K562 (cell line): ENCODE measurements at regions not wholly inside any gene's neighbourhood (a gene's known extent, or its start where the extent isn't known, plus 50 kb on each side); places are given as distances from the start of the nearest gene placed in this dataset.

Source experiments
- ATF1 ChIP-seq, 2 experiments: fragments of 450-650 bp in 1 of 2; IDR thresholded peaks; 2 replicates each; pipeline ENCODE4 v1.6.1; 2016; ENCODE audit warnings: missing compliant biosample characterization in 1 of 2, missing genetic modification characterization in 1 of 2
- ELF2 ChIP-seq: fragments of 250-450 bp; sonication (Bioruptor Pico); IDR thresholded peaks from 2 replicates; pipeline ENCODE4 v1.5.0; 2021; ENCODE audit warnings: mild to moderate bottlenecking
- EP400 ChIP-seq: fragments of 450-650 bp; IDR thresholded peaks from 2 replicates; pipeline ENCODE4 v1.6.1; 2017; ENCODE audit warnings: antibody characterized with exemption, mild to moderate bottlenecking, moderate library complexity
- HMGN3 ChIP-seq: IDR thresholded peaks from 2 replicates; pipeline ENCODE4 v1.6.1; 2011; ENCODE audit warnings: borderline replicate concordance, low read depth, mild to moderate bottlenecking, mixed read lengths, low read length; ENCODE audit not compliant: insufficient read length; ENCODE audit errors: extremely low read depth
- KDM1A ChIP-seq, 2 experiments: fragments of 450-650 bp; IDR thresholded peaks; 2 replicates each; pipeline ENCODE4 v1.6.1; 2016; ENCODE audit warnings: mild to moderate bottlenecking in 2 of 2
- KDM2B ChIP-seq: fragments of 250-450 bp; sonication (Bioruptor Pico); IDR thresholded peaks from 2 replicates; pipeline ENCODE4 v1.8.0; 2021; ENCODE audit warnings: mild to moderate bottlenecking, moderate library complexity
- MAZ ChIP-seq, 2 experiments: fragments of 450-650 bp in 1 of 2; sonication (generic) in 1 of 2; formaldehyde crosslinking; IDR thresholded peaks in 1 of 2; conservative IDR thresholded peaks in 1 of 2; 2 replicates each; pipeline versions ENCODE4 v1.4.0 to v1.5.0; 2020; ENCODE audit warnings: mild to moderate bottlenecking in 1 of 2, missing genetic modification reagents in 1 of 2
- MYBL2 ChIP-seq, 2 experiments: fragments of 450-650 bp in 1 of 2; sonication (generic) in 1 of 2; formaldehyde crosslinking in 1 of 2; IDR thresholded peaks; 2 replicates each; pipeline versions ENCODE4 v1.6.1 to v1.8.1; 2017 to 2022; ENCODE audit warnings: borderline replicate concordance in 1 of 2, inconsistent platforms in 1 of 2, low read depth in 1 of 2, mild to moderate bottlenecking in 1 of 2, missing genetic modification reagents in 1 of 2, moderate library complexity in 1 of 2
- MYC ChIP-seq, 2 experiments: fragments of 250-450 bp in 1 of 2; sonication (Bioruptor Pico) in 1 of 2; IDR thresholded peaks; 2 replicates each; pipeline versions ENCODE4 v1.5.1 to v1.6.1; 2012 to 2021; ENCODE audit warnings: low read depth in 2 of 2, borderline replicate concordance in 1 of 2, improper control_type of control experiment in 1 of 2, low read length in 1 of 2, mild to moderate bottlenecking in 1 of 2, moderate library complexity in 1 of 2
- NELFE ChIP-seq: IDR thresholded peaks from 2 replicates; pipeline ENCODE4 v1.6.1; 2011; ENCODE audit warnings: mild to moderate bottlenecking; ENCODE audit not compliant: insufficient read depth, insufficient read length
- NR2C1 ChIP-seq, 2 experiments: fragments of 450-650 bp; IDR thresholded peaks; 2 replicates each; pipeline ENCODE4 v1.6.1; 2017; ENCODE audit warnings: mild to moderate bottlenecking in 2 of 2, antibody characterized with exemption in 1 of 2, inconsistent platforms in 1 of 2, missing compliant biosample characterization in 1 of 2, missing genetic modification characterization in 1 of 2
- OTX1 ChIP-seq: fragments of 450-650 bp; formaldehyde crosslinking; IDR thresholded peaks from 2 replicates; pipeline ENCODE4 v1.4.0; 2022; ENCODE audit warnings: mild to moderate bottlenecking
- POLR2B ChIP-seq: fragments of 450-650 bp; IDR thresholded peaks from 2 replicates; pipeline ENCODE4 v1.6.1; 2018; ENCODE audit warnings: low read depth; ENCODE audit not compliant: partially characterized antibody
- SMARCC2 ChIP-seq: fragments of 450-650 bp; IDR thresholded peaks from 2 replicates; pipeline ENCODE4 v1.6.1; 2017; ENCODE audit warnings: antibody characterized with exemption, moderate library complexity, mild to moderate bottlenecking, low read depth
- ZNF12 ChIP-seq: sonication (generic); formaldehyde crosslinking; IDR thresholded peaks from 2 replicates; pipeline ENCODE4 v1.4.0; 2020; ENCODE audit warnings: mild to moderate bottlenecking, missing genetic modification reagents
- ZNF3 ChIP-seq: fragments of 250-450 bp; sonication (Bioruptor Pico); IDR thresholded peaks from 2 replicates; pipeline ENCODE4 v1.5.0; 2021; ENCODE audit warnings: mild to moderate bottlenecking, moderate library complexity
- ZNF780A ChIP-seq: fragments of 250-450 bp; sonication (Bioruptor Pico); IDR thresholded peaks from 2 replicates; pipeline ENCODE4 v1.5.0; 2021; ENCODE audit warnings: mild to moderate bottlenecking
- ZZZ3 ChIP-seq: fragments of 450-650 bp; IDR thresholded peaks from 2 replicates; pipeline ENCODE4 v1.6.1; 2016; ENCODE audit warnings: antibody characterized with exemption, mild to moderate bottlenecking, moderate library complexity
- TF ChIP-seq, protein P1 (sequence below): fragments of 450-650 bp; IDR thresholded peaks from 2 replicates; pipeline ENCODE4 v1.6.1; 2016; ENCODE audit warnings: borderline replicate concordance
- TF ChIP-seq, protein P2 (sequence below): fragments of 450-650 bp; conservative IDR thresholded peaks from 2 replicates; pipeline ENCODE4 v1.6.1; 2016; ENCODE audit warnings: missing genetic modification characterization, low read depth, mild to moderate bottlenecking, missing compliant biosample characterization, moderate library complexity
- TF ChIP-seq, protein P3 (sequence below): fragments of 250-450 bp; sonication (Bioruptor Pico); IDR thresholded peaks from 2 replicates; pipeline ENCODE4 v1.5.0; 2021; ENCODE audit warnings: mild to moderate bottlenecking, borderline replicate concordance

DNA sequence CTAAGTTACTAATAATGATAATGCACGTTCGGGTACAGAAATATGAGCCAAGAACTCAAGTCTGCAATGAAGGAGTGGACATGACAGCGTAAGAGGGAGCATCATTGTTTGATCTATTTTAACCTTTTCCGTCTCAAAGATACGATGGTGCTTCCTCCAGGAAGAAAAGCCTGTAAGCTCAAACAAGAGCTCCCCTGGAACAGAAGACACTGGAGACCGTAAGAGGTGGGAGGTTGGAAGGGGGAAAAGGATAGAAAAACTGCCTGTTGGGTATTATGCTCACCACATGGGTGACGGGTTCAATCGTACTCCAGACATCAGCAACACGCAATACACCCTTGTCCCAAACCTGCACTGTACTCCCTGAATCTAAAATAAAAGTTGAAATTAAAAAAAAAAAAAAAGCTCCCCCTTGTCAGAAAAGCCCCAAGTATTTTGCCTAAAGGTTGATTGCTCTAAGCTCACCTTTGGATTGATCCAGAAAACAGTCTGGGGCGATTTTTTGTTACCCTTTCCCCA lies 180.5 kb downstream of the TRIM27 start (continued):
- TF ChIP-seq, protein P1, sequence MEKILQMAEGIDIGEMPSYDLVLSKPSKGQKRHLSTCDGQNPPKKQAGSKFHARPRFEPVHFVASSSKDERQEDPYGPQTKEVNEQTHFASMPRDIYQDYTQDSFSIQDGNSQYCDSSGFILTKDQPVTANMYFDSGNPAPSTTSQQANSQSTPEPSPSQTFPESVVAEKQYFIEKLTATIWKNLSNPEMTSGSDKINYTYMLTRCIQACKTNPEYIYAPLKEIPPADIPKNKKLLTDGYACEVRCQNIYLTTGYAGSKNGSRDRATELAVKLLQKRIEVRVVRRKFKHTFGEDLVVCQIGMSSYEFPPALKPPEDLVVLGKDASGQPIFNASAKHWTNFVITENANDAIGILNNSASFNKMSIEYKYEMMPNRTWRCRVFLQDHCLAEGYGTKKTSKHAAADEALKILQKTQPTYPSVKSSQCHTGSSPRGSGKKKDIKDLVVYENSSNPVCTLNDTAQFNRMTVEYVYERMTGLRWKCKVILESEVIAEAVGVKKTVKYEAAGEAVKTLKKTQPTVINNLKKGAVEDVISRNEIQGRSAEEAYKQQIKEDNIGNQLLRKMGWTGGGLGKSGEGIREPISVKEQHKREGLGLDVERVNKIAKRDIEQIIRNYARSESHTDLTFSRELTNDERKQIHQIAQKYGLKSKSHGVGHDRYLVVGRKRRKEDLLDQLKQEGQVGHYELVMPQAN, result peak; percentile 53; the same call in 1 of the 2 replicates
- TF ChIP-seq ELF2 (CRISPR knock-in tag), result peak; percentile 57; the same call in 1 of the 2 replicates
- no peak for TF ChIP-seq ATF1 (CRISPR knock-in tag; IDR thresholded peaks at IDR 0.05)
- peak; percentile 51 for TF ChIP-seq ATF1 (tag; IDR thresholded peaks at IDR 0.05)
- TF ChIP-seq NELFE, result no peak
- no peak for TF ChIP-seq ZNF780A
- TF ChIP-seq ZZZ3, result no peak
- TF ChIP-seq, protein P2, sequence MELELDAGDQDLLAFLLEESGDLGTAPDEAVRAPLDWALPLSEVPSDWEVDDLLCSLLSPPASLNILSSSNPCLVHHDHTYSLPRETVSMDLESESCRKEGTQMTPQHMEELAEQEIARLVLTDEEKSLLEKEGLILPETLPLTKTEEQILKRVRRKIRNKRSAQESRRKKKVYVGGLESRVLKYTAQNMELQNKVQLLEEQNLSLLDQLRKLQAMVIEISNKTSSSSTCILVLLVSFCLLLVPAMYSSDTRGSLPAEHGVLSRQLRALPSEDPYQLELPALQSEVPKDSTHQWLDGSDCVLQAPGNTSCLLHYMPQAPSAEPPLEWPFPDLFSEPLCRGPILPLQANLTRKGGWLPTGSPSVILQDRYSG (tag), result no peak
- no peak for TF ChIP-seq ZNF3 (CRISPR knock-in tag)
- TF ChIP-seq, protein P3, sequence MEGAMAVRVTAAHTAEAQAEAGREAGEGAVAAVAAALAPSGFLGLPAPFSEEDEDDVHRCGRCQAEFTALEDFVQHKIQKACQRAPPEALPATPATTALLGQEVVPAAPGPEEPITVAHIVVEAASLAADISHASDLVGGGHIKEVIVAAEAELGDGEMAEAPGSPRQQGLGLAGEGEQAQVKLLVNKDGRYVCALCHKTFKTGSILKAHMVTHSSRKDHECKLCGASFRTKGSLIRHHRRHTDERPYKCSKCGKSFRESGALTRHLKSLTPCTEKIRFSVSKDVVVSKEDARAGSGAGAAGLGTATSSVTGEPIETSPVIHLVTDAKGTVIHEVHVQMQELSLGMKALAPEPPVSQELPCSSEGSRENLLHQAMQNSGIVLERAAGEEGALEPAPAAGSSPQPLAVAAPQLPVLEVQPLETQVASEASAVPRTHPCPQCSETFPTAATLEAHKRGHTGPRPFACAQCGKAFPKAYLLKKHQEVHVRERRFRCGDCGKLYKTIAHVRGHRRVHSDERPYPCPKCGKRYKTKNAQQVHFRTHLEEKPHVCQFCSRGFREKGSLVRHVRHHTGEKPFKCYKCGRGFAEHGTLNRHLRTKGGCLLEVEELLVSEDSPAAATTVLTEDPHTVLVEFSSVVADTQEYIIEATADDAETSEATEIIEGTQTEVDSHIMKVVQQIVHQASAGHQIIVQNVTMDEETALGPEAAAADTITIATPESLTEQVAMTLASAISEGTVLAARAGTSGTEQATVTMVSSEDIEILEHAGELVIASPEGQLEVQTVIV (CRISPR knock-in tag), result no peak
- peak; percentile 29 for TF ChIP-seq POLR2B
- no peak for TF ChIP-seq HMGN3
- no peak for TF ChIP-seq MYBL2 (IDR thresholded peaks at IDR 0.05; ENCODE audit: low read depth)
- no peak for TF ChIP-seq MYBL2 (CRISPR knock-in tag; IDR thresholded peaks at IDR 0.05; ENCODE audit: borderline replicate concordance)
- TF ChIP-seq ZNF12 (CRISPR knock-in tag), result no peak
- peak; percentile 8; the same call in 1 of the 2 replicates for TF ChIP-seq MYC (IDR thresholded peaks at IDR 0.05; ENCODE audit: low read depth, low read length)
- TF ChIP-seq MYC (CRISPR knock-in tag; IDR thresholded peaks at IDR 0.05; ENCODE audit: borderline replicate concordance, low read depth), result no peak
- peak; percentile 57; the same call in 1 of the 2 replicates for TF ChIP-seq EP400
- peak in 1 of 2 experiments; percentile 23; a peak in 1 of 4 replicates for TF ChIP-seq KDM1A (IDR thresholded peaks at IDR 0.05)
- TF ChIP-seq NR2C1 (IDR thresholded peaks at IDR 0.05), result peak; percentile 38; the same call in 1 of the 2 replicates
- TF ChIP-seq NR2C1 (tag; IDR thresholded peaks at IDR 0.05), result no peak
- no peak for TF ChIP-seq OTX1 (CRISPR knock-in tag)
- TF ChIP-seq KDM2B (CRISPR knock-in tag), result no peak
- no peak; a peak in 2 of 4 replicates for TF ChIP-seq MAZ (CRISPR knock-in tag; conservative IDR thresholded peaks at IDR 0.05 in 1 of 2, IDR thresholded peaks at IDR 0.05 in 1 of 2)
- TF ChIP-seq SMARCC2, result no peak
